HG03139 (cell line): ENCODE measurements at regions not wholly inside any gene's neighbourhood (a gene's known extent, or its start where the extent isn't known, plus 50 kb on each side); places are given as distances from the start of the nearest gene placed in this dataset.
"Not testable (repeated sequence)": the region's sequence is repeated elsewhere in the genome, so short reads cannot be mapped to it uniquely, and the experiment has no call there.

Experiments
- ATAC-seq: cut with Tn5 transposase; IDR thresholded peaks from one replicate; pipeline ENCODE4 v1.9.1; 2021; ENCODE audit not compliant: unreplicated experiment

- ATAC-seq = no peak
Measured at GRCh38 chr3:13139471-13140065, 66.3 kb upstream of the IQSEC1 start.

GRCh38 chr3:13138833-13139145 lies 65.6 kb upstream of the IQSEC1 start:
- ATAC-seq = no peak

- ATAC-seq = no peak
Measured at GRCh38 chr3:13137941-13138832, 65.0 kb upstream of the IQSEC1 start.

- not testable (repeated sequence) for ATAC-seq
Measured at GRCh38 chr3:13136848-13137247, 63.6 kb upstream of the IQSEC1 start.

GRCh38 chr3:13136426-13136825 lies 63.2 kb upstream of the IQSEC1 start:
- no peak for ATAC-seq

GRCh38 chr3:13135811-13136321 lies 62.6 kb upstream of the IQSEC1 start:
- ATAC-seq = no peak

GRCh38 chr3:13135251-13135810 lies 62.1 kb upstream of the IQSEC1 start:
- ATAC-seq = no peak

- ATAC-seq = no peak
Measured at GRCh38 chr3:13134879-13135206, 61.6 kb upstream of the IQSEC1 start.

- no peak for ATAC-seq
Measured at GRCh38 chr3:13134166-13134878, 61.1 kb upstream of the IQSEC1 start.

- ATAC-seq = no peak
Measured at GRCh38 chr3:13133471-13133981, 60.3 kb upstream of the IQSEC1 start.

- no peak for ATAC-seq
Measured at GRCh38 chr3:13132731-13133410, 59.6 kb upstream of the IQSEC1 start.

- no peak for ATAC-seq
Measured at GRCh38 chr3:13132281-13132680, 59.1 kb upstream of the IQSEC1 start.

- no peak for ATAC-seq
Measured at GRCh38 chr3:13130464-13131193, 57.4 kb upstream of the IQSEC1 start.

- no peak for ATAC-seq
Measured at GRCh38 chr3:13125092-13126015, 52.1 kb upstream of the IQSEC1 start.

GRCh38 chr3:13124631-13125030 lies 51.4 kb upstream of the IQSEC1 start:
- no peak for ATAC-seq

GRCh38 chr3:13123765-13124164 lies 50.5 kb upstream of the IQSEC1 start:
- no peak for ATAC-seq

GRCh38 chr3:13123013-13123654 lies 49.9 kb upstream of the IQSEC1 start:
- no peak for ATAC-seq
